BE2C (cell line): ENCODE measurements at regions not wholly inside any gene's neighbourhood (a gene's known extent, or its start where the extent isn't known, plus 50 kb on each side); places are given as distances from the start of the nearest gene placed in this dataset.

Experiments used
- DNase-seq: peaks from one replicate; pipeline ENCODE4 v3.0.0-alpha.2; 2020
- H3K27me3 ChIP-seq: fragments of 250-450 bp; sonication (Bioruptor Pico); 2 replicates; pipeline ENCODE4 v1.5.1; 2020; ENCODE audit warnings: mild to moderate bottlenecking
- H3K36me3 ChIP-seq: fragments of 250-450 bp; sonication (Bioruptor Pico); 2 replicates; pipeline ENCODE4 v1.5.1; 2020; ENCODE audit warnings: mild to moderate bottlenecking
- H3K4me1 ChIP-seq: fragments of 250-450 bp; sonication (Bioruptor Pico); 2 replicates; pipeline ENCODE4 v1.5.1; 2020
- H3K4me3 ChIP-seq: 2 replicates; pipeline ENCODE4 v1.5.1; 2011; ENCODE audit warnings: low read depth, low read length
- H3K9me3 ChIP-seq: fragments of 250-450 bp; sonication (Bioruptor Pico); 2 replicates; pipeline ENCODE4 v1.5.1; 2020
- CTCF ChIP-seq: IDR thresholded peaks from 2 replicates; pipeline ENCODE4 v1.5.1; 2012; ENCODE audit warnings: mild to moderate bottlenecking, low read depth, low read length

- Histone ChIP-seq H3K9me3 (no peaks in the 10 kb centered on the region), H3K27me3 (no peaks in the 10 kb centered on the region), H3K4me1 (peaks cover 8% of the 10 kb centered on the region), H3K4me3 (no peak overlapping the region), H3K36me3 (no peaks in the 10 kb centered on the region)
- TF ChIP-seq CTCF, result no peak
- DNase-seq, result no peak
These were observed 354.5 kb upstream of the CDH6 start for GRCh38 chr5:30838936-30839496.

- peak; percentile 50 for DNase-seq
- no peaks in the 10 kb centered on the region for H3K27me3 ChIP-seq
- no peak for TF ChIP-seq CTCF
- no peaks in the 10 kb centered on the region for H3K36me3 ChIP-seq
- H3K4me1 ChIP-seq, result peaks cover 18% of the 10 kb centered on the region
- H3K4me3 ChIP-seq, result no peak overlapping the region
- no peaks in the 10 kb centered on the region for H3K9me3 ChIP-seq
These were observed 361.0 kb upstream of the CDH6 start for GRCh38 chr5:30832519-30832918.

- no peaks in the 10 kb centered on the region for H3K27me3 ChIP-seq
- H3K4me1 ChIP-seq, result peaks cover 17% of the 10 kb centered on the region
- no peaks in the 10 kb centered on the region for H3K9me3 ChIP-seq
- no peak for DNase-seq
- H3K4me3 ChIP-seq, result no peak overlapping the region
- TF ChIP-seq CTCF, result no peak
- no peaks in the 10 kb centered on the region for H3K36me3 ChIP-seq
These were observed 361.9 kb upstream of the CDH6 start for GRCh38 chr5:30831605-30832004.

- no peak for DNase-seq
- no peak for TF ChIP-seq CTCF
- Histone ChIP-seq H3K9me3 (no peaks in the 10 kb centered on the region), H3K36me3 (no peaks in the 10 kb centered on the region), H3K4me3 (no peak overlapping the region), H3K27me3 (no peaks in the 10 kb centered on the region), H3K4me1 (peaks cover 12% of the 10 kb centered on the region)
These were observed 362.4 kb upstream of the CDH6 start for GRCh38 chr5:30831123-30831522.

- no peak for TF ChIP-seq CTCF
- H3K27me3 ChIP-seq, result no peaks in the 10 kb centered on the region
- no peak for DNase-seq
- no peak overlapping the region for H3K4me3 ChIP-seq
- no peaks in the 10 kb centered on the region for H3K36me3 ChIP-seq
- H3K9me3 ChIP-seq, result no peaks in the 10 kb centered on the region
- peaks cover 33% of the 10 kb centered on the region for H3K4me1 ChIP-seq
These were observed 382.2 kb upstream of the CDH6 start for GRCh38 chr5:30811298-30811697.

- peak; percentile 12 for DNase-seq
- Histone ChIP-seq H3K4me3 (no peak overlapping the region), H3K36me3 (no peaks in the 10 kb centered on the region), H3K27me3 (no peaks in the 10 kb centered on the region), H3K4me1 (peaks cover 34% of the 10 kb centered on the region), H3K9me3 (no peaks in the 10 kb centered on the region)
- no peak for TF ChIP-seq CTCF
These were observed 383.6 kb upstream of the CDH6 start for GRCh38 chr5:30809933-30810332.
